Activated CD4-positive, alpha-beta memory T cell treated with anti-CD3 and anti-CD28 coated beads, Interleukin-2, amount 10 ng/mL, durations not matched to agents 7 days and 5 days (primary cell): ENCODE measurements at regions not wholly inside any gene's neighbourhood (a gene's known extent, or its start where the extent isn't known, plus 50 kb on each side); places are given as distances from the start of the nearest gene placed in this dataset.

Experiments
- CTCF ChIA-PET: fragments of 350-600 bp; sonication (Branson Sonifier 250); formaldehyde crosslinking; loops from one replicate; lab custom pipeline; 2021; ENCODE audit warnings: antibody characterized with exemption, inconsistent platforms; lab: Charles Lee
- POLR2A ChIA-PET: fragments of 350-600 bp; sonication (Branson Sonifier 250); formaldehyde crosslinking; loops from one replicate; lab custom pipeline; 2021; ENCODE audit warnings: antibody characterized with exemption; lab: Charles Lee
- DNase-seq: peaks from one replicate; pipeline ENCODE4 v3.0.0-alpha.2; 2020
- H3K27ac Mint-ChIP-seq: one replicate; pipeline ENCODE4 v1.8.0; 2021; ENCODE audit warnings: mild to moderate bottlenecking, mixed read lengths
- H3K27me3 Mint-ChIP-seq: one replicate; pipeline ENCODE4 v1.8.0; 2021; ENCODE audit warnings: mixed read lengths
- H3K36me3 Mint-ChIP-seq: one replicate; pipeline ENCODE4 v1.8.0; 2021; ENCODE audit warnings: low read depth, mixed read lengths
- H3K4me1 Mint-ChIP-seq: one replicate; pipeline ENCODE4 v1.8.0; 2021; ENCODE audit warnings: mixed read lengths
- H3K4me3 Mint-ChIP-seq: one replicate; pipeline ENCODE4 v1.8.0; 2021; ENCODE audit warnings: mild to moderate bottlenecking, mixed read lengths
- H3K9me3 Mint-ChIP-seq: one replicate; pipeline ENCODE4 v1.8.0; 2021; ENCODE audit warnings: mixed read lengths

DNA sequence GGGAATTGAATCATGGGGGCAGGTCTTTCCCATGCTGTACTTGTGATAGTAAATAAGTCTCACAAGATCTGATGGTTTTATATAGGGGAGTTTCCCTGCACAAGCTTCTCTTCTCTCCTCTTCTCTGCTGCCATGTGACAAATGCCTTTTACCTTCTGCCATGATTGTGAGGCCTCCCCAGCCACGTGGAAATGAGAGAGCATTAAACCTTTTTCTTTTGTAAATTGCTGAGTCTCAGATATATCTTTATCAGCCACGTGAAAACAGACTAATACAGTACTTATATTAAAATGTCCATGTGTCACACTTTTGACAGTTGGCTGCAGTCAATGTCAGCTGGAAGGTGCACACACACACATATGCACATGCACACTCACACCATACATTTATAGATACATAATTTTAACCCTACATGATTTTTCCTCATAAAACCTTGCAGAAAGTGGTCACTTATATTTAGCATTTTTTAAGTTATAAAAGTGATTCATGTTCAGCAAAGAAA is 128.9 kb downstream of the OTOR start:
- H3K4me3 Mint-ChIP-seq: no peak overlapping the region
- no peak overlapping the region for H3K27ac Mint-ChIP-seq
- no peaks in the 10 kb centered on the region for H3K9me3 Mint-ChIP-seq
- ChIA-PET CTCF (no interaction called here), POLR2A (no interaction called here)
- no peaks in the 10 kb centered on the region for H3K27me3 Mint-ChIP-seq
- H3K4me1 Mint-ChIP-seq: no peaks in the 10 kb centered on the region
- no peaks in the 10 kb centered on the region for H3K36me3 Mint-ChIP-seq
- no peak for DNase-seq

DNA sequence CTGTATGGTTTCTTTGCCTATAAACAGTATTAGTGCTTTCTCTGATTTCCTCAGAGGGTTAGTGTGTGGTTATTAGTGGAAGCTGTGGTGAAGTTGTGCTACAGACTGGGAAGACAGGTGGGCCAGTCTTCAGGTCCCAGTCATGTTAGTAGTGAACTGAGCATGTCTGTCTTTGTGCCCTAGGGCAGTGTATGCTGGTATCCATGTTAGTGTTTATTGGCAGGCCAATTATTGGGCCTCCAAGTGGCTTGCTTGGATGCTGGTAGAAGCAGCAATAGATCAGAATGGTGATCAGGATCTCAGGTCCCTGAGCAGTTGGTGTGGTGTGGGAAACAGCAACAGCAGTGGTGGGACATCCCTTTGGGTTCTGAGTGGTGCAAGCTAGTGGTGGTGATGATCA is 137.6 kb downstream of the OTOR start:
- ChIA-PET POLR2A (no interaction called here), CTCF (no interaction called here)
- DNase-seq: no peak
- Mint-ChIP-seq H3K36me3 (no peaks in the 10 kb centered on the region), H3K4me3 (no peak overlapping the region), H3K27ac (no peak overlapping the region), H3K27me3 (no peaks in the 10 kb centered on the region), H3K9me3 (no peaks in the 10 kb centered on the region), H3K4me1 (no peaks in the 10 kb centered on the region)

DNA sequence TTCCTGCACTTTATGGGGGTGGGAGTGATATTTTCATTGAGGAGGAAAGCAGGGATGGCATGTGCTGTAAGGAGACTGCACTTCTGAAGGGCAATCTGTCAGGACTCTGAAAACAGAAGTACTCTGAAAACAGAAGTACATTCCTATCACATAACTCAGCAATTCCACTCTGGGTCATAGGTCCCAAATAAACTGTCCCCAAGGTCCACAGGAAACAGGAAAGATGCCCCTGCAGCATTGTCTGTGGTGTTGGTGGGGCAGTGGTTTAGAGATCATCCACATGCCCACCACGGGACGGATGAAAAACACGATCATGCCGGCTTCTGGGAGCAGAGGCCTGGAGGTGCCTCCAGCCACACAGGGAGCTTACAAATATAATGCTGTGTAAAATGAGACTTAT is 150.3 kb downstream of the OTOR start:
- Mint-ChIP-seq H3K9me3 (no peaks in the 10 kb centered on the region), H3K27me3 (no peaks in the 10 kb centered on the region), H3K27ac (no peak overlapping the region), H3K36me3 (no peaks in the 10 kb centered on the region), H3K4me3 (no peak overlapping the region), H3K4me1 (no peaks in the 10 kb centered on the region)
- CTCF ChIA-PET: no interaction called here
- POLR2A ChIA-PET: no interaction called here
- no peak for DNase-seq

DNA sequence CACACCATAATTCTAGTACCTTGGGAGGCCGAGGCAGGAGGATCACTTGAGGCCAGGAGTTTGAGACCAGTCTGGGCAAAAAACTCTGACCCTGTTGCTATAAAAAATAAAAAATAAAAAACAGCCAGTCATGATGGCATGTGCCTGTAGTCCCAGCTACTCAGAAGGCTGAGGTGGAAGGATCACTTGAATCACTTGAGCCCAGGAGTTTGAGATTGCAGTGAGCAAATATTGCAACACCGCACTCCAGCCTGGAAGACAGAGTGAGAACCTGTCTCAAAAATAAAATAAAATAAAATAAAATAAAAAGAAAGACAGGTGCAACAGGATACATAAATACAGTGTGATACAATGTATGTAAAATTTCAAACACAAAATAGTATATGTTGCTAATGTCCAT is 154.5 kb downstream of the OTOR start:
- no peaks in the 10 kb centered on the region for H3K4me1 Mint-ChIP-seq
- no peaks in the 10 kb centered on the region for H3K9me3 Mint-ChIP-seq
- no peaks in the 10 kb centered on the region for H3K27me3 Mint-ChIP-seq
- ChIA-PET POLR2A (no interaction called here), CTCF (no interaction called here)
- DNase-seq: no peak
- H3K27ac Mint-ChIP-seq: no peak overlapping the region
- no peak overlapping the region for H3K4me3 Mint-ChIP-seq
- no peaks in the 10 kb centered on the region for H3K36me3 Mint-ChIP-seq

DNA sequence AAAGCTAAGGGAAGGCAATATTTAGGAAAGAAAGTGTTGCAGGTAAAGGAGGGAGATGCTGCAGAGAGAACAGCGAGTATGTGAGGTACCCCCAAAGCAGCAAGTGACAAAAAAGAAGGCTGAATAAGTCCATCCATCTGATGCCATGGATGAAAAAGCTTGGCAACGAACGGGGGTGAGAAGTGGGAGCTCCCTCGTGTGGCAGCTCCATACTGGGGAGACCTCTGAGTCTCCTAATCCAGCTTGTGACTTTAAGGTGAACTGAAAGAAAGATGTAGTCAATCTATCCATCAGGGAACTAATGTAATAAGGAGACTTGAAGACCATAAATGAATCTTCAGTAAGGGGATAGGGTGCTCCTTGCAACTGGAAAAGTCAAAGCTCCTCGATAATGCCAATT is 156.6 kb downstream of the OTOR start:
- no peak for DNase-seq
- no peaks in the 10 kb centered on the region for H3K36me3 Mint-ChIP-seq
- H3K27ac Mint-ChIP-seq: no peak overlapping the region
- CTCF ChIA-PET: no interaction called here
- no peaks in the 10 kb centered on the region for H3K4me1 Mint-ChIP-seq
- no peaks in the 10 kb centered on the region for H3K27me3 Mint-ChIP-seq
- POLR2A ChIA-PET: no interaction called here
- H3K9me3 Mint-ChIP-seq: no peaks in the 10 kb centered on the region
- no peak overlapping the region for H3K4me3 Mint-ChIP-seq

DNA sequence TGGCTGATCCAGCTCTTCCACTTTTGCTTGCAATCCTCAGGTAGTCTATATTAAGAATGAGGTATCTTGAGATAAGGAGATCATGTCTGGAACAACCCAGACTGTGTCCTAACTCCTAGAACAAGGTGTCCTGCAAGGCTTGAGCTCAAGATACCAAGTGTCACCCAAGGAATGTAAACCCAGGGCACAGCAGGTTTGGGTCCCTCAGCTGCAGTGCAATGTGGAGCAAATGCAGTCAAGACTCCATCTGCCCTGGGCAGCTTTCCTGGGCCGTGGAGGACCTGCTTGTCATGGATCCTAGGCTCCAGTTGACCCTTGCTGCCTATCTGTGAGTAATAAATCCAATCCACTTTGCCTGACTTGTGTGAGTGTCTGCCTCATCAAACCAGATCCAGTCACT is 166.1 kb downstream of the OTOR start:
- H3K9me3 Mint-ChIP-seq: peaks cover 8% of the 10 kb centered on the region
- no peak for DNase-seq
- H3K4me1 Mint-ChIP-seq: no peaks in the 10 kb centered on the region
- H3K27ac Mint-ChIP-seq: no peak overlapping the region
- H3K27me3 Mint-ChIP-seq: no peaks in the 10 kb centered on the region
- no peak overlapping the region for H3K4me3 Mint-ChIP-seq
- ChIA-PET POLR2A (no interaction called here), CTCF (no interaction called here)
- H3K36me3 Mint-ChIP-seq: no peaks in the 10 kb centered on the region

DNA sequence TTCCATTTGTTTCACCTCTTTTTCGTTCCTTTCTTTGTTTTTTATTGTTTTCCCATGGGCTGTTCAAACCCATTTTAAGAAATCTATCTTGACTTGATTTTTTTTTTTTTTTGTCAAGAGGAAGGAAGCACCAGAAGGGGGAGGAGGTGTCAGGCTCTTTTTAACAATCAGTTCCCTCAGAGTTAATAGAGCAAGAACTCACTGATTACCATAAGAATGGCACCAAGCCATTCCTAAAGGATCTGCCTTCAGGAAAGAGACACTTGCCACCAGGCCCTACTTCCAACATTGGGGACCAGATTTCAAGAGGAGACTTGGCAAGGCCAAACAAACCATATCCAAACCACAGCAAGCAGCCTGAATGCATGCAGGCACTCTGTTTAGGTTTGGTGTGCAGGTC is 168.0 kb downstream of the OTOR start:
- Mint-ChIP-seq H3K4me1 (no peaks in the 10 kb centered on the region), H3K4me3 (no peak overlapping the region), H3K27me3 (no peaks in the 10 kb centered on the region), H3K36me3 (no peaks in the 10 kb centered on the region), H3K27ac (no peak overlapping the region), H3K9me3 (peaks cover 2% of the 10 kb centered on the region)
- ChIA-PET POLR2A (no interaction called here), CTCF (no interaction called here)
- DNase-seq: no peak

DNA sequence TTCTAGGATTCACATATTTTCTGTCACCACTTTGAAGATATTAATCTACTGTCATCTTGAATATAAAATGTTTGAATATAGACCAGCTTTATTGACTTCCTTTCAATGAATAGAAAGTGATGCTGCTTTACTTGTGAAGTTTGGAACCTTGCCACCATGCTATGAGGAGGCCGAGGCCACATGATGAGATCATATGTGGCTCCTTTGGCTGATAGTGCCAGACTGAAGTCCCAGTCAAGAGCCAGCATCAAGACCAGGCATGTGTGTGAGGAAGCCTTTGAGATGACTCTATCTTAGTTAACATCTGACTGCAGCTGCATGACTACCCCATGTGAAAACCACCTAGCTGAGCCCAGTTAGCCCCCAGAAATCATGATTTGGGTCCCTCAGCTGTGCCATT is 169.5 kb downstream of the OTOR start:
- CTCF ChIA-PET: no interaction called here
- POLR2A ChIA-PET: no interaction called here
- Mint-ChIP-seq H3K4me1 (no peaks in the 10 kb centered on the region), H3K27me3 (no peaks in the 10 kb centered on the region), H3K27ac (no peak overlapping the region), H3K9me3 (no peaks in the 10 kb centered on the region), H3K36me3 (no peaks in the 10 kb centered on the region), H3K4me3 (no peak overlapping the region)
- no peak for DNase-seq

DNA sequence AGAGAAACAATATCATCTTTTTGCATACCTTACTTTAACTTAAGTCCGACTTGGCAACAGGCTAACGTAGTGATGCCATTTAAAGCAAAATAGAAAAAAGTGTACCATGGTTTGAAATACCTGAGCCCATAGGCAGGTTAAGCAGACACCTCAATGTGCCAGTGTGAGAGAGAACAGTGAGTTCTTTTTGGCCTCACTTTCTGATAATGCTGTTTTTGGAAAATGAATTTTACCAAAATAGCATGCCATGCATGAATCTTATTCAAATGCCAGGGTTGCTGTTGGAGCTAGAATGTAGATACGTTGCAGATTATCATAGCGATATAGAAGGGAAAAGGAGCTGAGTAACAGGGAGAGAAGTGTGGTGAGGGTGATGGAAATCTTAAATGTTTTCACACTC is 170.2 kb downstream of the OTOR start:
- Mint-ChIP-seq H3K9me3 (no peaks in the 10 kb centered on the region), H3K4me1 (no peaks in the 10 kb centered on the region), H3K36me3 (no peaks in the 10 kb centered on the region), H3K4me3 (no peak overlapping the region), H3K27me3 (no peaks in the 10 kb centered on the region), H3K27ac (no peak overlapping the region)
- DNase-seq: no peak
- CTCF ChIA-PET: no interaction called here
- POLR2A ChIA-PET: no interaction called here

DNA sequence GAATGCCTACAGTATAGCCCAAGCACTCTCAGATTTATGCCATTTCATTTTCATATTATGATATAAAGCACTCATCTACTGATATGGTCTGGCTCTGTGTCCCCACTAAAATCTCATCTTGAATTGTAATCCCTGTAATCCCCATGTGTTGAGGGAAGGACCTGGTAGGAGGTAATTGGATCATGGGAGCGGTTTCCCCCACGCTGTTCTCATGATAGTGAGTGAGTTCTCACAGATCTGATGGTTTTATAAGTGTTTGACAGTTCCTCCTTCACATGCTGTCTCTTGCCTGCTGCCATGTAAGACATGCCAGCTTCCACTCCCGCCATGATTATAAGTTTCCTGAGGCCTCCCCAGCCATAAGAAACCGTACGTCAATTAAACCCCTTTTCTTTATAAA is 171.7 kb downstream of the OTOR start:
- ChIA-PET POLR2A (no interaction called here), CTCF (no interaction called here)
- H3K27me3 Mint-ChIP-seq: no peaks in the 10 kb centered on the region
- DNase-seq: no peak
- H3K4me3 Mint-ChIP-seq: no peak overlapping the region
- no peak overlapping the region for H3K27ac Mint-ChIP-seq
- H3K4me1 Mint-ChIP-seq: no peaks in the 10 kb centered on the region
- no peaks in the 10 kb centered on the region for H3K9me3 Mint-ChIP-seq
- no peaks in the 10 kb centered on the region for H3K36me3 Mint-ChIP-seq

DNA sequence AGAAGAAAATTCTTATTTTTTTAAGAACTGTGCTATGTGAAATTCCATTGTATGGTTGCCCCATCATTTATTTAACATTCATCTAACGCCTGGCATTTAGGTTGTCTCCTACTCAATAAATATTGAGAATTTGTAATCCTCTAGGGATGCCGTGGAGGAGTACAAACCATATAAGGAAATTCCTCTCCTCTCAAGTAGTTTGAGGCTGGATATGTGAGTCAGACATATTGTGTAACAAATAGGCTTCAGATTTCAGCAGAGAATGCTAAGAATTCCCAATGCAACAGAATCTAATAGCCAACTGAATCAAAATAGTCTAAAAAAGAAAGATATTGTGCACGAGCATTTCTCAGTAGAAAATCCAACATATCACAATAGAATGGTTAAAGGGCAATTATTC is 174.7 kb downstream of the OTOR start:
- ChIA-PET CTCF (no interaction called here), POLR2A (no interaction called here)
- peaks cover 2% of the 10 kb centered on the region for H3K9me3 Mint-ChIP-seq
- no peak overlapping the region for H3K4me3 Mint-ChIP-seq
- no peaks in the 10 kb centered on the region for H3K36me3 Mint-ChIP-seq
- no peak for DNase-seq
- no peaks in the 10 kb centered on the region for H3K4me1 Mint-ChIP-seq
- no peaks in the 10 kb centered on the region for H3K27me3 Mint-ChIP-seq
- no peak overlapping the region for H3K27ac Mint-ChIP-seq

DNA sequence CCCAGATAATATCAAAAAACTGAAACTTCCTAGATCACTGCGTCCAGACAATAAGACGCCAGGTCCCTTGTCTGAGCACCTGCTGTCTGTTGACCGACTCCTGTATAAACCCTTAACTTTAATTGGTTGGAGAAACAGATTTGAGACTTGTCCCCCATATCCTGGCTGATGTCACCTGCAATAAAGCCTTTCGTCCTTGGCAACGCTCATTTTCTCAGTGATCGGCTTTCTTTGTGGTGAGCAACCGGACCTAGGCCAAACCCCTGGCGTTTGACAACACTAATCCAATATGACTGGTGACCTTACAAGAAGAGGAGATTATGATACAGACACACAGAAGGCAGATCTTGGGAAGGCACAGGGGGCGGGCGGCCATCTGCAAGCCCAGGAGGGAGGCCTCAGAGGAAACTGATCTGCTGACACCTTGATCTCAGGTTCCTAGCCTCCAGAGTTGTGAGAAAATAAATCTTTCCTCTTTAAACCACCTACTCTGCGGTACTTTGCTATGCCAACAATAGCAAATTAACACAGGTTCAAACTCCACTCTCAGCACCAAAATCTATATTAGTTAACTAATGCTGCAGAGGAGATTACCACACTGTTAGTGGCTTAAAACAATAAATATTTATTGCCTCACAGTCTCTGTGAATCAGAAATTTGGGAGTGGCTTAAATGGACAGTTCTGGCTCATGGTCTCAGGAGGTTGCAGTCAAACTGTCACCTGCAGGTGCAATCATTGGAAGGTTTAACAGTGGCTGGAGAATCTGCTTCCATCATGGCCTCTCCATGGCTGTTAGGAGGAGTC is 178.7 kb downstream of the OTOR start:
- Mint-ChIP-seq H3K4me3 (no peak overlapping the region), H3K9me3 (peaks cover 2% of the 10 kb centered on the region), H3K36me3 (no peaks in the 10 kb centered on the region), H3K27me3 (no peaks in the 10 kb centered on the region), H3K4me1 (no peaks in the 10 kb centered on the region), H3K27ac (no peak overlapping the region)
- ChIA-PET POLR2A (no interaction called here), CTCF (no interaction called here)
- DNase-seq: no peak

DNA sequence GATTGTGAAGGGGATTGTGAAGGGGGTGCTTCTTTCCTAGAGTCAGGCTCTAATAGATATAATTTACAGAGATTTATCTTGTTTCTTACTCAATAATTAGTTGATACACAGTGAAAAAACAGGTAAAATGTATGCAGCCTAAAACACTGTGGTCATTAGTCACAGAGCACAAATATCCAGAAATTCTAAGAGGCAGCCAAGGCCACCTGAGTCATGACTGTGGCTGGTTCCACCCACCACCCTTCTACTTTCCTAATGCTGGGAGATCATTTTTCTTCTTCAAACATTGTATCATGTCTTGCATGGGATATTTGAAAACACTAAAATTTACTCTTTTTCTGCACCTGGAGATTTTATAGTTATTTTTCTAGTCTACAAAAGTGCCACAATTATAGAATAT is 181.6 kb downstream of the OTOR start:
- Mint-ChIP-seq H3K4me3 (no peak overlapping the region), H3K36me3 (no peaks in the 10 kb centered on the region), H3K9me3 (peaks cover 2% of the 10 kb centered on the region), H3K4me1 (no peaks in the 10 kb centered on the region), H3K27ac (no peak overlapping the region), H3K27me3 (no peaks in the 10 kb centered on the region)
- ChIA-PET POLR2A (no interaction called here), CTCF (no interaction called here)
- DNase-seq: no peak

DNA sequence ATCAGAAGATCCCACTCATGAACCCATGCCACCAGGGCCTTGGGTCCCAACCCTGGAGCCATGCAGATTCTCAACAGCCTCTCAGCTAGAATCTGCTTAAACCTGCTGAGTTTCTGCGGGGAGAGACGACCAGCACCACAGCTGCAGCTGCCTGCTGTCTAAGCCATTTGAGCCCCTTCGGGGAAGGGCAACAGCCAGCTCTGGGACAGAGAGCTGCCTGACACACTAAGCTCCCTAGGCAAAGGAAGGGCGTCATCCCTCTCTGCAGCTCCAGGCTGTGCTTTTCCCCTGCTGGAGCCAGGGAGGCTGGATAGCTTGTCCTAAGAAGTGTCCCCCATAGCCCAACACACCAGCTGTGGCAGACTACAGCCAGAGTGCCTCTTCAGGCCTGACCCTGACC is 182.5 kb downstream of the OTOR start:
- H3K36me3 Mint-ChIP-seq: no peaks in the 10 kb centered on the region
- no peak for DNase-seq
- H3K27me3 Mint-ChIP-seq: no peaks in the 10 kb centered on the region
- no peak overlapping the region for H3K4me3 Mint-ChIP-seq
- POLR2A ChIA-PET: no interaction called here
- CTCF ChIA-PET: no interaction called here
- no peak overlapping the region for H3K27ac Mint-ChIP-seq
- no peaks in the 10 kb centered on the region for H3K4me1 Mint-ChIP-seq
- H3K9me3 Mint-ChIP-seq: peaks cover 2% of the 10 kb centered on the region
